Ecto neural progenitor cell (in vitro differentiated cells): ENCODE measurements at regions not wholly inside any gene's neighbourhood (a gene's known extent, or its start where the extent isn't known, plus 50 kb on each side); places are given as distances from the start of the nearest gene placed in this dataset.
"Not testable (repeated sequence)": the region's sequence is repeated elsewhere in the genome, so short reads cannot be mapped to it uniquely, and the experiment has no call there.

Experiments used
- DNase-seq: peaks from one replicate; pipeline ENCODE4 v3.0.0-alpha.2; 2018; ENCODE audit warnings: low spot score

DNA sequence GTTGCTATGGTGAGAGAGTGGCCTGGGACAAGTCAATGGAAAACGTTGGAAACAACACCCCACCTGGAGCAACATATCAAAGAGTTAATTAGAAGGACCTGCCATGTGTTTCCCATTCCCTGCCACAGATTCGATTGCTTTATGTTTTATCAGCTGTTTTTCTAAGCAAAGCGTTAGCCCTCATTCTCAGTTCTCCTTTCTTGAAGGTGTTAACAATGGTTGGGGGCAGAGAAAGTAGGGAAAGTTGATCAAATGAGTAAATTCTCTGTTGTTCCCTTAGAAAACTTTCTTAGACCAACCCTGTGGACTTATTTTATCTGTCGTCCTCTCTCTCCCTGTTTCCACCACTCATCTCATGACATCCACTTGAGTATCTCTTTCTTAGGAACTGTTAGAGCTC lies 102.5 kb downstream of the ADAMTS15 start:
- DNase-seq: no peak

- no peak for DNase-seq
These were observed 102.9 kb downstream of the ADAMTS15 start for GRCh38 chr11:130551388-130551787.

DNA sequence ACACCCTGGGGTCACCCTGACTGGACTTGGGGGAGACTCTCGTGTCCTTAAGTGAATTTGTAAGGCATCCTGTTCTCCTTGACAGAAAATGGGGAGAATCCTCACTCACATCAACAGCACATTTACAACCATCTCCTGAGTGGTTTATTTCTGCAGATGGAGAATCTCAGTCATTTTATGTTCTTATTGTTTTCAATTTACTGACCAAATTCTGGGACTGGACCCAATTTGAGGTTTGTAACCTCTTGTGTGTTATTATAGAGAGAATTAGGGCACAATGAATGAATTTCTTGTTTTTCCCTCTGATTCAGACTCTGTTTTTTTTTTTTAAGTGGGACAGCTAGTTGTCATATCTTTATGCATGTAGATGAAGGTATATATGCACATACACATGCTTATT lies 104.9 kb downstream of the ADAMTS15 start:
- no peak for DNase-seq

GRCh38 chr11:130554241-130555055 lies 106.0 kb downstream of the ADAMTS15 start:
- no peak for DNase-seq

- no peak for DNase-seq
These were observed 106.9 kb downstream of the ADAMTS15 start for GRCh38 chr11:130555251-130555841.

- no peak for DNase-seq
These were observed 111.7 kb downstream of the ADAMTS15 start for GRCh38 chr11:130560000-130560780.

GRCh38 chr11:130560781-130561109 lies 112.3 kb downstream of the ADAMTS15 start:
- no peak for DNase-seq

DNA sequence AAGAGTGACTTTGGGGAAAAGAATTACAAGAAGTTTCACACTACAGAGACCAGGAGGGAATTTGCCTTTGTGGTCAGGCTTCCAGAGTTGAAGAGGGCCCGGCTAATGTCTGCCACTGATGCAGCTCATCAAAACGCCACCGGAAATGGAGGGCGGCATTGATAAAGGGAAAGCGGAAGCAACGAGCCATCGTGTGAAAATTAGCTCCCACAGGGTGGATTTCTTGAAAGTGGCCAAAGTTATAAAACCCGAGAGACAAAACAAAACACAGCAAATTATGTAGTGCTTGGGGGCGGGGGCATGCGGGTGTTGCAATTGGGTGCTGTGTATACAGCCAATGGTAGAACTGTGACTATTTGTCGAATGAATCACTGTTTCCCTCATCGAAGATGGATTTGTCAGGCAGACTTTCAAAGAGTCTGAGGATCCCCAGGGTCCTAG lies 113.0 kb downstream of the ADAMTS15 start:
- no peak for DNase-seq

DNA sequence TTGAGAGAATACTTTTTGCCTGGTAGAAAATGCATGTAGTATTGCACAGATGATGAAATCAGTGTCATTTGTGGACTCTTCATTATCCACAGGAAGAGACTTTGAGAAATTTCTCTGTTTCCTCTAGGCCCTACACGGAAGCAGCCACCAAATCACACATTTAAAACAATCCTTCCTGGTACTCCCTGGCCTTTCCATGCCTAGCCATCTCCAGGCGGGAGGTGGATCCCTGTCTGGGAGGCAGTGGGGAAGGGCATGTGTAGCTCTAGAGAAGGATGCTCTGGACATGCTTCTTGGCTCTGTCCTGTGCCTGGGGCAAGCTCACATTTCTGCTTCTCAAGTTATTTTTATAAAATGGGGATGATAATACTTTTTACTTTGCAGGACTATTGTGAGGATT lies 114.1 kb downstream of the ADAMTS15 start:
- no peak for DNase-seq

GRCh38 chr11:130566360-130566759 lies 117.9 kb downstream of the ADAMTS15 start:
- not testable (repeated sequence) for DNase-seq

GRCh38 chr11:130571519-130571918 lies 123.1 kb downstream of the ADAMTS15 start:
- DNase-seq: no peak

- no peak for DNase-seq
These were observed 123.6 kb downstream of the ADAMTS15 start for GRCh38 chr11:130571947-130572584.

GRCh38 chr11:130573767-130574166 lies 125.3 kb downstream of the ADAMTS15 start:
- no peak for DNase-seq

- no peak for DNase-seq
These were observed 126.3 kb downstream of the ADAMTS15 start for GRCh38 chr11:130574740-130575139.

DNA sequence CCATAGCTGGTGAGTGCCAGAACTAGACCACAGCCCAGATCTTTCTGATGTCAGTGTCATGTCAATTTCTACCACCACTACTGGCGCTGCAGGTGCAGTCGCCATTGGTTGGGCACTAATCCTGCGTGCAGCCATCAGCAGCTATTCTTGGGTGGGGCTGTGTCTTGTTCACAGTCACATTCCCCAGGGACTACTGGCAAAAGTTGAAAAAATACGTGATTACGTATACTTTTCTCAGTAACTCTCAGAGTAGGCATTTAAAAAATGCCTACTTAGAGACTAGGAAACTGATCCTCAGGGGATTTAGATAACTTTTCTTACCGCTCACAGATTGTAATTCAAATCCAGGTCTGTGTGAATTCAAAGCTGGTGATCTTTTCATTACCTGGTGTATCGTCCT lies 127.7 kb downstream of the ADAMTS15 start:
- no peak for DNase-seq

DNA sequence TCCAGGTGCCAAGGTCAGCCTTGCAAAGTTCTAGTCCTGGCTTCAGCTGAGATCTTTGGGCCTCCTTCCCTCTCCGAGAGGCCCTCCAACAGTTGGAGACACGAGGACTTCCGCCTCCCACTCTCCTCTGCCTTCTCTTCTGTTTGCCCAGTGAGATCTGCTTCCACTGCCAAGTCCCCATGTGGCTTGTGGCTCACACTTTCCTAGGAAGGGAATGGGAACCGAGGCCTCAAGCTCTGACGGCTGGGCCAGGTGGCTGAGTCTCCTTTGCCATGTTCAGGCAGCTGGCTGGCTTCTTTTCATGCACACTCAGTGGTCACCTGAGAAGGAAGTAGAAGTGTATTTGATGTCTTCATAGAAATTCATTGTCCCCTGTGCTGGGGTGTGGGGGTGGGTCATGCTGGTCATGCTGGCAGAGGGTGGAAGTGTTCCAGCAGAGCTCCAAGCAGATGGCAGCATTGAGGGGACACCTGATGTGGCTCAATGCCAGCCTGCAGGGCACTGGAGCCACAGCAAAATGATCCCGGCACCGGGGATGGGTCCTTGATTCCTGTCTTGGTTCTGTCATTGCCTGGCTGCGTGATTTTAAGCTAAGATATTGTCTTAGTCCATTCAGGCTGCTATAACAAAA lies 130.4 kb downstream of the ADAMTS15 start:
- DNase-seq: no peak

DNA sequence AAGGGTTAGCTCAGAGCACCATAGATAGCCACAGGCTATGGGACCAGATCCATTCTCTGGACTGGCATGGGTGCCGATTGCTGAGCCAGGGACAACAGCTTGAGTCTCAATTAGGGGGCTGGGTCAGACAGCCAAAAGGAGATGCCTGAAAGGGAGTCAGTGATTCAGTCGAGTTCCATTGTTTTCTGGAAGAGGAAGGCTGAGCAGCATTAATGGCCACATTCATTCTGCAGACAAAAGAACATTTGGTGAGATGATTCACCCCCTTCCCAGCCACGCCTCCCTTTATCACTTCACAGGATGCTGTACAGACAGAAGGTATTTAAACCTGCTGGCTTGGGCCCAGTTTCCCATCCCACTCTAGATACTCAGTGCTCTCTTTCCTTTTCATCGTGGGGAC lies 131.9 kb downstream of the ADAMTS15 start:
- DNase-seq: no peak

DNA sequence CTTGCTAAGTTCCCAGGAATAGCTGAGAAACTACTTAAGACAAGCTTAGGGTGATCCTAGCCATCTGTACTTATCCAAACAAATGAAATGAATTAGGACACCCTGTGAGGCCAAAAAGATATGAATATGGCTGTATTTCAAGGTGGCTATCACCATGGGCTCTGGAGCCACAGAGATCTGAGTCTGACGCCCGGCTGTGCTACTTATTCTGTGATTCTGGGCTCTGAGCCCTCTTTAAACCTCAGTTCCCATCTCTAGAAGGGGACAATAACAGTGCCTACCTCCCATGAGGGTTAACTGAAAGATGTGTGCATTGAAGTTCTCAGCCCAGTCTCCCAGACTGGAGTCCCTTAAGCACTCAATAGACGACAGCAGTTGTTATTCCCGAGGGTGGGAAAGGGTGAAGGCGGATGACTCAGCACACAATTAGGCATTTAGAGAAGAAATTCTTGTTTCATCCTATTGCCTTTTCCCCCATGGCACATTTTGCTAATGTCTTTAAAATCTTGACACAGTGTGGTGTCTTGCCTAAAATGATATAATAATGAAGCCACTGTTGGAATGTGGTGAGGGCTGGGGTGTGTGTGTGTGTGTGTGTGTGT lies 132.5 kb downstream of the ADAMTS15 start:
- DNase-seq: no peak

DNA sequence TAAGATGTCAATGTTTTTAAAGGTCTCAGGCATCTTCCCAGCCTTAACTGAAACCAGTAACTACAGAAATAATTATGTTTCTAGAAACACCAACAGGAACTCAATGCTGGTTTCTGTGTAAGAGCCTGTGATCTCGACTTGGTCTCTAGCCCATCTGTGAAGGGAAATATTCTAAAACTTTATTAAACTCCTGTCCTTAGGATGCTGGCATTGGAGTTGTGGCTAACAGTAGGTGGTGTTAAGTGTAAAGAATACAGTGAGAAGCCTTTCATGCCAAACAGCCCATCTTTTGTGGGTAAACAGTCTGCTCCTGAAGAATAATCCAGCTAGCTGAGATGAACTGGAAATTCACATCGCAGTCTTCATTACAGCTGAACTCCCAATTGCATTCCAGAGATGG lies 133.2 kb downstream of the ADAMTS15 start:
- DNase-seq: no peak

DNA sequence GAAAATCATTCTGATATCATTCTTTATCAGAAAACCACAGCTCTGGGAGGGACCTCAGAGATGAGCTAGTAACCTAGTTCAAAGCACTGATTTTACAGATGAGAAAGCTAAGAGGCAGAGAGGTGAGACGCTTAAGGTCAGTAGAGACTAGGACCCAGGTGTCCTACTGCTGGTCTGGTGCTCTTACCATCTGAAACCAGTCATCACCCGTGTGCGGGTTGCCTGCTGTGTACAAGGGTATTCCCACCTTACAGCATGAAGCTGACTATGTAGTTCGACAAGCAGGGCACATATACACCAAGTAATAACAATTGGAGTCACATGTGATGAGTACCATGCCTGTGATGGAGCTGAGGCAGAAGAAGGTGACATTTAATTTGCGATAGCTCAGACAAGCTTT lies 133.7 kb downstream of the ADAMTS15 start:
- no peak for DNase-seq

- DNase-seq: no peak
These were observed 134.5 kb downstream of the ADAMTS15 start for GRCh38 chr11:130582981-130583380.

DNA sequence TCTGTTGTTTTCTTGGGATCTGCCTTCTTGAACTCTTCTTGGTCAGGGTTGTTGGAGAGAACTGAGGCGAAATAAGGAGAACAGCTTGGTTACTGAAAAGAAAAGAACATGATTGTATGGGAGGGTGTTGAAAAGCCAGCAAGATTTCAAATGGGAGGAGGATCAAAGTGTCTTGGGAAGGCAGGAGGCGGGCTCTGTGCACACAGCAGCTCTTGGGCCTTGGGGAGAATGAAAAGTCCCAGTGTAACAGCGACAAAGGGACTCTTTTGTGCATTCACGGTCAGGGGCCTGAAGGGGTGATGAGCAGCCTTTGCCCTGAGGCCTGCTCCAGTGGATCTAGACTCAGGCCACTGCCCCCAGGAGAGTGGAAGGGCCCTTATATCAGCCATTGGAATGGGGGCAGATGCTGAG lies 135.4 kb downstream of the ADAMTS15 start:
- no peak for DNase-seq
